Activated effector memory CD4-positive, alpha-beta T cell treated with Interleukin-2 at 50 U/mL for 16 hours (primary cell): ENCODE measurements at regions not wholly inside any gene's neighbourhood (a gene's known extent, or its start where the extent isn't known, plus 50 kb on each side); places are given as distances from the start of the nearest gene placed in this dataset.

Experiments
- DNase-seq: peaks from one replicate; pipeline ENCODE4 v3.0.0-alpha.2; 2020

DNA sequence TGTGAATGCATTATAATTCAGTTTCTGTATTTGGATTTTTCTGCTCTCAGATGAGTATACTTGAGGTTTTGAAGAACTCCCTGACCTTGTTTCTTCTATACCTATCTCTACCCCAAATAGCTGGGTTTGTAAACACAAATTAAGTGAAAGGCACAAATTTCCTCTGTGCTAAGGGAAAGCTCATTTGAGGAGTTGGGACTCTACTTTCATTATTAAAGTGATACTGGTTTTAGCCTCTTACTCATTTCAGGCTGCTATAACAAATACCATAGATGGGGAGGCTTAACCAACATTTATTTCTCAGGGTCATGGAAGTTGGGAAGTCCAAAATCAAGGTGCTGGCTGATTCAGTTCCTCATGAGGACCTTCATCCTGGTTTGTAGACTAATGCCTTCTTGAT is 97.2 kb upstream of the ANKH start:
- no peak for DNase-seq

DNA sequence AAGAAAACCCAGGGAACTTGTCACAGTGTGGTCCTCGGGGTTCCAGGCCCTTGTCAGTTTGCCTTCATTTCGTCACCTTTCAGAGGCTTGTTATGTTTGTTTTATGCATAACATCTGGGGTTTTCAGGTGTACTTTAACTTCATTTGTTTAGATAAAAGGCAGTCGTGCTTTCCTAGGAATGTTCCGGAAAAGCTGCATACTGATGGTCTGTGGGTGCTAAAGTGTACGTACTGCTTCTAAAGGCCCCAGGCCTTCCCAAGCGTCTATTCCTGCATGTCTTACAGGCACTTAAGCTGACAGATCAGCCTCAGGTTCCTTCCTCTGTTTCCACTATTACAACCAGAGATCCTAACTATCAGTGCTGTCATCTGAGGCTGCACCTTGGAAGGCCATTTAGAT is 95.6 kb upstream of the ANKH start:
- no peak for DNase-seq

DNA sequence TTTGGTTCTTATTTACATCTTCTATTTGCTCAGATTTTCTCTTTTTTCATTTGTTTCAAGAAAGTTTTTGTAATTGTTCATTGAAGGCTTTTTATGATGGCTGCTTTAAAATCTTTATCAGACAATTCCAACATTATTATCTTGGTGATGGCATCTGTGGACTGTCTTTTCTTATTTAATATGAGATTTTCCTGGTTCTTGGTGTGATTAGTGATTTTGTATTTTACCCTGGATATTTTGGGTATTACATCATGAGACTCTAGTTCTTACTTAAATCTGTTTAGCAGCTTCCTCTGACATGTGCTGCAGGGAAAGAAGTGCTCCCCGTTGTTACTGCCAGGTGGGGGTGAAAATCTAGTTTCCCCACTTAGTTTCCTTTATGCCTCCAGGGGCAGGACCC is 94.2 kb upstream of the ANKH start:
- DNase-seq = no peak

DNA sequence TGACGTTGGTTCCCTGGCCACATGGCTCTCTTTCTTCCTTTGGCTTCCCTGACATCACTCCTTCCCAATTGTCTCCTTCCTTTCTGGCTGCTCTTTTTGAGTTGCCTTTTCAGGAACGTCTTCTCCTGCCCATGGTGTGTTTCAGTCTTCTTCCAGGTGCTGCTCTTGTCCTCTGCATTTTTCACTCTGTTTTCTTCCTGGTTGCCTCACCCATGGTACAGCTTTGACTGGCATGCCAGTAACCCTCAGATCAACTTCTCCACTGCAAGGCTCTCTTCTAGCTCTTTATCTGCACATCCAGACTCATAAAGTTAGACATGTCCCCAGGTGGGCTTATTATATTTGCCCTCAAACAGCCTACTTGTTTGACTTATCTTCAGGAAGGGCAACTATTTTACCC is 91.0 kb upstream of the ANKH start:
- no peak for DNase-seq

DNA sequence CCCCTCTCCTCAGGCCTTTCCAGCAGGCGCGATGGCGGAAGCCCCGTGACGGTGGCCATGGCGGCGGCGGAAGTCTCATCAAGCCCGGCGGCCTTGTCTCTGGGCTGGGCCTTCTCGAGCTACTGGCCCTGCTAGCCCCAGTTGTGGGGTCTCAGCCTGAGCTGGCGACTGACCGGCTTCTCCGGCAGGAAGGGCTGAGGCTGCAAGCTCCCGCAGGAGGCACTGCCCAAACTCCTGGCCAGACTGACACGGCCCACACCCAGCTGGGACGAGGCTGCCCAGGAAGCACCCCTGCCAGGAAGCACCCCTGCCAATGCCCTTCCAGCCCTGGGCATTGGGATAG is 88.5 kb upstream of the ANKH start:
- DNase-seq = no peak

DNA sequence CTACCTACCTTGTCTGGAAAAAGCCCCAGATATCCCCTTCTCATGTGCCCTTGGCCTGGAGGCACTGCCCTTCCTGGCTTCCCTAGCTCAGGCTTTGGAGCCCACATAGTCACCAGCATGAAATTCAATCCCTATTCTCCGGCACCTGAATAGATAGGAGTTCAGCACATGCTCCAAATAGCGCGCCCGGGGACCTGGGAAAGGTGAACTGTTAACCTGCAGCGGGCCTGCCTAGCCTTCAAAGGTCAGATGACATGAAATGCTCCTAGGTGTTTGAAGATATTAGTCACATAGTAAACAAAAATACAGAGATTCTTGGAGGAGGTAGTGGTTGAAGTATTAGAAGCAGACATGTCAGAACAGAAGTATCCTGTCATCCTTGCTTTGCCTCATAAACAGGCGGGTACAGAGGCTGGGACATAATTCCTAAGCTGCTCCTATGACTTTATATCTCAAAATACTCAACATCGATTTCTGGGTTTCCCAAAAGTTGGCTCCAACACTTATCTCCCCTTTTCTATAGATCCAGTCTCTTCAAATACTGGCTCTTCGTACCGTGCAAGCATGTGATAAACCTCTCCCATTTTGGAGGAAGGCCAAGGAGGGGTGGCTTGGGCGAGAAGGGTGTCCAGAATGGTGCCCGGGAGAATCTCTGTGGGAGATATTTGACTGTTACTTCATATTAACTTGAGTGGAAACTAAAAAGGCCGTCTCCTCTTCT is 88.0 kb upstream of the ANKH start:
- DNase-seq = no peak

DNA sequence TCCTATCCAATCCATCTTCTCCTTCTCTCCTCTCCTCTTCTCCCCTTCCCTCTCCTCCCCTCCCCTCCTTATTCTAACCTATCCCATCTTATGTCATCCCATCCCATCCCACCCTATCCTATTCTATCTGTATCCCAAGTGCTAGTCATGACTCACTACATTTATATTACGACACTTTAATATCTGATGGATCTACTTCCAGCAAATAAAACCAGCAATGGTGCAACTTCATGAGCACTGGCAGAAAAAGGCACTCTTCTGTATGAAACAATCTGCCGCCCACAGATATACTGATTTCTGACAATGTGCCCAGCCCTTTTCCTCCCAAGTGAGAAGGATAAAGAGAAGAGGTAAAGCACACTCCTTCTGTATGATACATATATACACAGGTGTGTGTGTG is 86.6 kb upstream of the ANKH start:
- DNase-seq = no peak

DNA sequence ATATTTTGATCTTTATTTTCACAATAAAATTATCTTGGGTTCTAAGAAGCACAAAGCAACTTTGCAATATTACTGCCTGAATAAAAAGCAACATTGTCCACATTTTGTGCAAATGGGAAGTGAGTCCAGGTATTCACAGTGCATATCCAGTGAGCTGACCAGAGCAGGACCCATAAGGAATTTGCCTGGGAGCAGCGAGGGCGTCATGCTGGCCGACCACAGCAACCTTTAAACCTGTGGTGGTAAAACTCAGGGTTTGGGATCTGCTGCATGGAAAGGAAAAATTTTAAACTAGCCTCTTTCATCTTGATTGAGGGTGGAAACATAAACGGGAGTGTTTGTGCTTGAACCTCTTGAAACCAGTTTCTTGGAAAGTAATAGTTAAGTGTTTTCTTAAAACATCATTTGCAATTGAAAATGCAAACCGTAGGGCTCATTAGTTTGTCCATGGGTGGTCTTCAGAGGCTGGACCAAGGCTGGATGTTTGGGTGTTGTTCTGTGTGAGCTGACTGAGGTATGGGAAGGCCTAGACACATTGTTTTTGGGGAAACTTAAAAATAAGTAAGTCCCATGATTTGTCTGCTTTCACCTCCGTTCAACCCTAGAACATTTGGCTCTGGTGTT is 85.0 kb upstream of the ANKH start:
- no peak for DNase-seq

DNA sequence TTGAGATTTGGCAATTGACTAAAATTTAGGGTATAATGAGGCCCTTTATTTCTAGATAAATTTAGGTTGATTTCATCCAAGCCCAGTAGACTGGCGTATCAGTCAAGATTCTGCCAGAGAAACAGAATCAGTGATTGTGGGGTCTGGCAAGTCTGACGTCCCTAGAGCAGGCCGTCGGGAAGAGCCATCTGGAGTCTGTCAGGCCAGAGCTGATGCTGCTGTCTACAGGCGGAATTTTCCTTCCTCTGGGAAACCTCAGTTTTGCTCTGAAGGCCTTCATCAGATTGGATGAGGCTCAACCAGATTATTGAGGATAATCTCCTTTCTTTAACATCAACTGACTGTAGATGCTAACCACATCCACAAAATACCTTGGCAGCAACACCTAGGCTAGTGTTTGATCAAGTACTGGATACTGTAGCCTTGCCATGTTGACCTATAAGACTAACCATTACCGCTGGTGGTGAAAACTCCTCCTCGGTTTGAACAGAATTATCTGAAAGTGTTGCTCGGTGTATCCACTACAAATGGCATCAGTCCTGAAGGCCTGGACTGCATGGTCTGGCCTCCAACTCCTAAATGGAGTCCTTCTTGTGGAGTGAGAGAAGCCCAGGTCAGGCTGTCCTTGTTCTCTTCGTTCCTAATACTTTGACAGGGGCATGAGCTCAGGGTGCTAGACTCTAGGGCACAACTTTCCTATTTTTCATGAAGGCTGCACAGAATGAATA is 83.2 kb upstream of the ANKH start:
- no peak for DNase-seq

DNA sequence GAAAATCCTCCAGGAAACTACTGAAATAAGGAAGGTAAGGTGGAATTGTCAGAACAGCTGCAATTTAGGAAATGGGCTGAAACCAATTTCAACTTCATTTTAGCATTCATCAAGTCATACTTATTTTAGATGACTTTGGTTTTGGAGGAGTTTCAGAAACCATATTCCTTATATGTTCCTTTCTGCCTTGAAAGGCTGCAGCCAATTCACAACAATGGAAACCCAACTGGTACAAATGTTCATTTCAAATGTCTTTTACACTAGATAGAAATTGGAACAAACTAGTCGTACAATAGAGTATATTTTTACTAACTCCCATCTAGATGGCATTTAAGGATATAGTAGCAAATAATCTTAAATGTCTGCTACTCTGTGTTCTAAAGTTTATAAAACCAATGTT is 82.6 kb upstream of the ANKH start:
- DNase-seq = no peak

DNA sequence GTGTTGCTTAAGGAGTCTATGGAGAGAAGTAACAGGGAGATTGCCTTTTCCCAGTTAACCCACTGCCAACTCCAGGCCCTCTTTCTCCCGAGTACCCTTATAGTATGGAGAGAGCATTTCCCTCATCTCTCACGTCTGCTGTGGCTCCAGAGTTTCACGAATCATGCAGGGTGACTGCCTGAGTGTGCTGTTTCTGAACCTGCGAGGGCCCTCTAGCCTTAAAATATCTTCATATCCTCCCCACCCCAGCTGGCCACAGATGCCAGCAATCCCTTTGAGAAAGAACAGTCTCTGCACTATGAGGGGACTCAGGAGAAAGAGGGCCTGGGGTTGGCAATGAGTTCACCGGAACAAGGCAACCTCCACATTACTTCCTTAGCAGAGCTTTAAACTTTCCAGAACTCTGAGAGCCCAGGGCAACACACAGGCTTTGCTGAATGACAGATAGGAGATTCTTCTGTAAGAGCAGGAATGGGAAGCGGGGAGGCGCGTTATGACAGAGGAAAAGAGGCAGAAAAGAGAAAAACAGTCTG is 81.6 kb upstream of the ANKH start:
- DNase-seq = no peak

DNA sequence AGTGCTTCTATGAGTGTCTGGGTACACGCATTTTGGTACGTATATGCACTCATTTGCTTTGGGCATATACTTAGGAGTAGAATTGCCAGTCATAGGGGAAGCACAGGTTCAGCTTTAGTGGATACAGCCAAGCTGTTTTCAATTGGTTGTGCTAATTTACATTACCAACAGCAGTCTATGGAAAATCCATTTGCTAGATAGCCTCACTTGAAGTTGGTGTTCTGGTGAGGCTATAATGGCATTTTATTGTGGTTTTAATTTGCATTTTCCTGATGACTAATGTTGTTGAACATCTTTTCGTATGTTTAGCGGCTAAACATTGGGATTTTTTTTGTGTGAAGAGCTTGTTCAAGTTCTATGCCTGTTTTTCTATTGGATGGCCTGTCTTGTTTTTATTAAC is 76.8 kb upstream of the ANKH start:
- DNase-seq = no peak

DNA sequence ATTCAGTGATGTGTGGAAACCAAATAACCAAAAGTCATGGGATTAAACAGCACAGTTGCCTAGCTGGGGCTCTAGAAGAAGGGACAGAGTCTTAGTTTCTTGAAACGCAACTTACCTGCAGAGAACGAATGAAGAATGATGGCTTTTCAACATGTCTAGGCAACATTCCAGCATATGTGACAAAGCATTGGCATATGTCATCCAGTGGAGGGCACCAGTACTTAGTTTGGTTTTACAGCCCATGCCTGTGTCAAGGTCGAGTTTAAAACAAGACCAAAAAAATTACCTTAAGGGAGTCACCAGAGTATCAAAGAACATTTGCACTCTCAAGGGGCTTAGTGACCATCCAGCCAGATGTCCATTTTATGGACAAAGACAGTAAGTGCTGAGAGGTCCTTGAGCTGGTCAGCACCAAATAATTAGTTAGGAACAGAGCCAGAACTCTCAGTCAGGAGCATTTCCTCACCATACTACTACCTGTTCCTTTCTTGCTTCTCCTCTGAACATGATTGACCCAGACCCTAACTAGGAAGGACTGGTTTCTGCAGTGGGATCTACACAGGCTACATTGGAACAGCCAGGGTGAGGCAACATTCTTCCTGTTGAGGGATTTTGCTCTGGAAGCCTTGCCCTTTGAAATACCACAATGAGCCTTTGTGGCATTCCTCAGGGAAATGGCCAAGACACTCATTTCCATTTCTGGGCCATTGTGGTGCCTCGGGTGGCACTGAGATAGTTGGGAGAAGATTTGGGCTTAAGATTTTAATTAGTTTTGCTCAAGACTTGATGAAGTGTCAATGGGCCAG is 75.4 kb upstream of the ANKH start:
- DNase-seq = no peak

DNA sequence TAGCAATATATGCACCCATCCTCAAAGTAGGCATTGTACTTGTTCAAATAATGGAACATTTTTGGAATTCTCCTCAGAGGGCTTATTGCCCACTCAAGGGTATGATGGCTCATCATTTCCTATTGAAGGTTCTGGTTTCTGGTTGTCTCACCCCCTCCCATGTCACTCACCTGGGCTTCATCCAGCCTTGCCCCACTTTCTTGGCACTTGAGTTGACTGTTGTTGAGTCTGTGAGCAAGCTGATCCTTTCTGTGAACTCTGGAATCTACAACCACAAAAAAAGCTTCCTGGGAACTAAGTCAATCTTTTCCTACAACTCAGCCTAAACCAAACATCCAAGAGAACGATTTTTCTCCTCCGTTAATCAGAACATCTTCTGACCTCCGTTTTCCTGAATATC is 73.9 kb upstream of the ANKH start:
- no peak for DNase-seq

DNA sequence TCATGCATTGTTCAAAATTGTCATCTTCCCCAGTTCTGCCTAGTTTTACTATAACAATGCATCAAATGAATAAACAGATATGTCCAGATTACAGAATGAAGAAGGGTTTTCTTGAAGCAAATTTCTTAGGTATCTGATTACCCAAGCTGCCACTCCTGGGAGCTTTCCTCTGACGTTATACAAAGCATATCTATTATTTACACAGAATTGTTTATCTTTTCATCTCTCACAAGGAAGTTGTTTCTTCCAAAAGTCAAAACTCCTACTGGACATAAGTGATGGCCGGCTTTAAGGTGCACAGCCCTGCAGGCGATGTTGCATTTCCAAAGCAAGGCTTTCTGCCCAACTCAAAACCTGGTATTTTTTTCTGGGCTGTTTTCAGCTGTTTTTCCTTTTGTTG is 73.4 kb upstream of the ANKH start:
- no peak for DNase-seq

DNA sequence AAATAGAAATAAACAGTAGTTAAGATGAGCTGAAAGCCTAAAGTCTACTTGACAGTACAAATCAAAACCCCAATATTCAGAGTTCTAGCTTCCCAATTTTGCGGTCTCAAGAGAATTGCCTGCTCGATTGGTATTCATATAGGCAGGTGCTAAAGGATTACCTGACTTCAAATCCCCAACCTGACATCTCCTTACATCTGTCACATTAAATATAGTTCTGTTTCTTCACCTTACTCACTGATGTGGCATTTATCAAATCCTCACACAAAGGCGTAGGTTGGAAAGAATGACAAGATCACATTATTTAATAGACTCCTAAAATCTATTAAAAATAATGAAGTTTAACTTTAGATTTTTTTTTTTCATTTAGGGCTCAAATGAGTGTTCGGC is 72.8 kb upstream of the ANKH start:
- no peak for DNase-seq

DNA sequence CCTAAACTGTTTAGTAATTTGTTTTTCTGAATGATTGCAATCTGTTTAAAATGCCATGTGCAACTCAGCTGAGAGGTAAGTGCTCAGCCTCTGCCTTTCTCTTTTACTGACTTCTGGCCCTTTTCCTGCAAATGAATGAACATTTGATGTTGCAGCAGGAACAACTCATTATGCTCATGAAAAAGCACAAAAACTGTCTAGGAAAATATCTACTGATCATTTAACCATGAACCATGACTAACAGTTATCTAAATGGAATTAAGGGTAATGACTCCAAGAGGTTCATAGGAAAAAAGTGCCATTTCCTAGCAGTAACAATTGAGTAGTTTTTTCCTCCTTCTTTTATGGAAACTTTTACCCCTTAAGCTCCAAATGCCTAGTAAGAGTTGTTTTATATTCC is 70.6 kb upstream of the ANKH start:
- no peak for DNase-seq

DNA sequence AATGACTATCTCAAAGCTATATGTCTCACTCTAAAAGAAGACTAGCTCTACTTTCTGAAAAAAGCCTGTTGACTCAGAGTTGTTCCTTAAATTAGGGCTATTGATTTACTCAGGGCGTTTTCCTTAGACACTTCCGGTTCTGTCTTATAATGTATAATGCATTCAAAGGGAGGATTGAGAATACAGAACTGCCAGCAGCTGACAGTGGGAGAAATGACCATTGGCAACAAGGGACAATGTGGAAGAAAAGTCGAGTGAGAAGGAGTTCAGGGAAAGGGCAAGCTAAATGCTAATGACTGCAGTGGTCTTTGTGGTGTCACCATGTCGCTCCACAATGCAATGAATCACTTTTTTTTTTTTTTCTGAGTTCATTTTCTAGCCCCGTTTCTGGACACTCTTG is 65.7 kb upstream of the ANKH start:
- DNase-seq = no peak

DNA sequence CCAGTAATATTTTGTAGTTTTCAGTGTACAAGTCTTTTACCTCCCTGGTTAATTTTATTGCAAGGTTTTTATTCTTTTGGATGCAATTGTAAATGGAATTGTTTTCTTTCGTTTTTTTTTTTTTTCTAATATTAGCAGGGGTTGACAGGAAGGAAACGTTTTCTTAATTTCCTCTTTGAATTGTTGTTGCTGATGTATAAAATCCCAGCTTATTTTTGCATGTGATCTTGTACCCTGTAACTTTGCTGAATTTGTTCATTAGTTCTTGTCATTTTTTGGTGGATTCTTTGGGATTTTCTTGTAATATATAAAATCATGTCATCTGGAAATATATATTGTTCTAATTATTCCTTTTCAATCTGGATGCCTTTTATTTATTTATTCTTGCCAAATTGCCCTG is 65.0 kb upstream of the ANKH start:
- no peak for DNase-seq

DNA sequence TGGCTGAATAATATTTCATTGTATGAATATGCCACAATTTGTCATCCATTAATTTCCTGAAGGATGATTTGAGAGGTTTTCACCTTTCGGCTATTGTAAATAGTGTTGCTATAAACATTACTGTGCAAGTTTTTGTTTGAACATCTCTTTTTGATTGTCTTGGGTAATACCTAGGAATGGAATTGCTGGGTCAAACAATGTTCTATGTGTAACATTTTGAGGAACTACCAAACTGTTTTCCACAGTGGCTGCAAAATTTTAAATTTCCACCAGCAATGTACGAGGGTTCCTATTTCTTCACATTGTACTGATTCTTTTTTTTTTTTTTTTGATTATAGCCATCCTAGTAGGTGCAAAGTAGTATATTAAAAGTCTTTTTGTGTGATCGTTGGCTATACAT is 63.8 kb upstream of the ANKH start:
- DNase-seq = no peak

DNA sequence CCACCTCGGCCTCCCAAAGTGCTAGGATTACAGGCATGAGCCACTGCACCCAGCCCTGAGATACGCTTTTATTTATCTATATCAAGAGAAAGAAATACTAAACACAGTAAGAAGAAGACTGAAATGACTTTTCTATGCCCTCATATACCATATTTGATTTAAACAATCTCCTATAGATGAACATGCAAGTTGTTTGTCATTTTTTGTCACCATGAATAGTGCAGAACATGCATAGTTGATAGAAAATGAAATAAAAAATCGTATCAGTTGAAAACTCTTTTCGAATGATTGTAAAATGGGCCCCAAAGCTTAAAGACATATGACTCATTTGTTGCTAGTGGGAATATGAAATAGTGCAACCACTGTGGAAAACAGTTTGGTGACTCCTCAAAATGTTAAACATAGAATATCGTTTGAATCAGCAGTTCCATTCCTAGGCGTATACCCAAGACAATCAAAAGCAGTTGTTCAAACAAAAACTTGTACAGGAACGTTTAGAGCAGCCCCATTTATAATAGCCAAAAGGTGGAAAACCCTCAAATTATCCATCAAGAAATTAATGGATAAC is 61.4 kb upstream of the ANKH start:
- DNase-seq = no peak

DNA sequence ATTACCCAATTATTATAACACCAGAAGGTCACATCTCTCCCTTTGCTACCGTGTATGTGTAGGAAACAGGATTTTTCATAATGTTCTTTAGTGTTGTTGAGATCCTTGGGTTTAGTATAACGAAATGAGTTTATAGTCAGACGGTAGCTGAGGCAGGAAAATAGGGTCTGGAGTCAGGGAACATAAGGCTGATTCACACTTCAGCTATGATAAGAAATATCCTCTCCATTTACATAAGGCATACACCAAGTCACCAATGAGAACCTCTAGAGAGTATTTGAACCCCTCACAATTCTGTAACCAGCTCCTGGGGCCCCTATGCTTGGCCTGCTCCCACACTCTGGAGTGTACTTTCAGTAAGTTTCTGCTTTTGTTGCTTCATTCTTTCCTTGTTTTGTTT is 58.9 kb upstream of the ANKH start:
- no peak for DNase-seq
